GM18517 (cell line): ENCODE measurements at regions not wholly inside any gene's neighbourhood (a gene's known extent, or its start where the extent isn't known, plus 50 kb on each side); places are given as distances from the start of the nearest gene placed in this dataset.
"Not testable (repeated sequence)": the region's sequence is repeated elsewhere in the genome, so short reads cannot be mapped to it uniquely, and the experiment has no call there.

Experiments
- ATAC-seq: cut with Tn5 transposase; IDR thresholded peaks from one replicate; pipeline ENCODE4 v1.9.1; 2021; ENCODE audit warnings: mild to moderate bottlenecking, moderate library complexity; ENCODE audit not compliant: unreplicated experiment

- ATAC-seq = peak; percentile 63
Measured at GRCh38 chr1:56135069-56135863, 444.1 kb downstream of the PLPP3 start.

DNA sequence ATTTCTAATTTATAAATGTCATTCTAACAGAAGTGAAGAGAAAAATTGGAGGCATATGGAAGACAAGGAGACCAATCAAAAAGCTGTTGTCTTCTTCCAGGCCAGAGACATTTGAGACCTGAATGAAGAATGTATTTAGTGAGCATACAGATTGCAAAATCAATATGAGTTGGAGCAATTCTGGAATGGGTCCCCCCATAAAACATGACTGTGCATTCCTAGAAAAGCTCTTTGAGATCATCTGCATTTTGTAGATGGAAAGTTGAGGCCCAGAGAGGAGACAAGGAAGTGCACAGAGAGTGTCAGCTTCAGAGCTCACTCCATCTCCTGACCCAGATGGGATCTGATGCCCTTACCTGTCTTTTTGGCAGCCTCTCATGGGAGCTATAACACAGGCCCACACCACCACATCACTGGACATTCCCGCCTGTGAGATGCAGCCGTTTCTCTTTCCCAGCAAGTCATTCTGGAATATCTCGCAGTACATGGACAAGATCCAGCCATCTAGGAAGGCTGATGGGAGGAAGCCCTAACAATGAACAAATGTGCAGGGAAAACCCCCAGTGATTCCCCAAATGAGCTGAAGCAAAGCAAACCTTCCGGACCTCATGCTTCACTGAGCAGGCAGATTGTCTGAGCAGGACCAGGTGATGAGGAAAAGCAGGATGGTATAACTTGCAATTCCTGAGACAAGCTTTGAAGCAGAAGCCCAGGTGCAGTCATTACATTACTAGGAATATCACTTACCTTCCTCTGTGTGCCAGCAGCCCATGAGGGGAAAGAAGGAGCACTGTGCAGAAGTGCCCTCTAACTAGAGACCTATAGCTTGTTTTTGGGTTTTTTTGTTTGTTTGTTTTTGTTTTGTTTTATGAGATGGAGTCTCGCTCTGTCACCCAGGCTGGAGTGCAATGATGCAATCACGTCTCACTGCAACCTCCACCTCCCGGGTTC is 445.6 kb downstream of the PLPP3 start:
- no peak for ATAC-seq

DNA sequence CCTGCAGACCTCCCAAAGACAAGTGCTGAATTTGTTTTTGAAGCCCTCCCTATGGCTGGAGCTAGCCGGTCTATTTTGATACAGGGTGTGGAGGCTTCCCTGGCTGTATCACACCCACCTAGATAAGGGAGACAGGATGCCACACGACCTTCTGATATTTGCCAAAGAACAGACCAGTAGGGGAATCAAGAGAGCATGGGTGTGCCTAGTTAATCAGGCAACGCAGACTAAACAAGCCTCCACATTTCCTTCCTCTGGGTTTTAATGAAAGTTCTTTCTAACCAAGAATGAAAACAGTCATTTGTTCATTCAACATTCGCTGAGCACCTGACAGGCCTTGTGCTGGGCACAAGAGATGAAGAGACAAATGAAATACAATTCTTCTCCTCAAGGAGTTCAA is 446.8 kb downstream of the PLPP3 start:
- no peak for ATAC-seq

DNA sequence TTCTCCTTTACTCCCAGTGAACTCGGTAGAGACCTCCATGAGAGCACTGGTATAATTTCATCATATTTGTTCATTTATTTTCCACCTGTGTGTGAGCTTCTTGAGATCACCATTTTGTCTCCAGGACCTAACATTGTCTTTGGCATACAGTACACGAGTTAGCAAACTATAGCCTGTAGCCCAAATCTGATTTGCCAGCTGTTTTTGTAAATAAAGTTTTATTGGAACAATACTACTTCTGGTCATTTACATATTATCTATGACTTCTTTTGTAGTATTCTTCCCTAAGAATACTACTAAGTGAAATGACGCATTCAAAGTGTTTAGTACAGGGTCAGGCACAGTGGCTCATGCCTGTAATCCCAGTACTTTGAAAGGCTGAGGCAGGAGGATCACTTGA is 449.5 kb downstream of the PLPP3 start:
- ATAC-seq = no peak

- no peak for ATAC-seq
Measured at GRCh38 chr1:56125316-56125715, 454.0 kb downstream of the PLPP3 start.

GRCh38 chr1:56123826-56124225 is 455.5 kb downstream of the PLPP3 start:
- no peak for ATAC-seq

GRCh38 chr1:56123421-56123820 is 455.9 kb downstream of the PLPP3 start:
- ATAC-seq = no peak

DNA sequence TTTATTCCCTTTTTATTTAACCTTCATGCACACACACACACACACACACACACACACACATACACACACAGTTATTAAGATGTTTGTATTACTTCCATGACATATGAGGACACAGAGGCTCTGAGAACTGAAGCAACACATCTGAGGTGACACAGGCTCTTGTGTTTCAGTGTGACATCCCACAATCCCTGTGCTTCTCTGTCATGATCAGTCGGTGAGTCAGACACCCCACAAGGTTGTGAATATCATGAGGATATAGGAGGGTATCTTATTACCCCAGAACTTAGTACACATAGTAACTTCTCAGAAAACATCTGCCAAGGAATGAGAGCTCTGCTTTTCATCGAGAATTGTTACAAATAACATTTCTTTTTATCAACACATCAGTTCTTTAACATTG is 459.3 kb downstream of the PLPP3 start:
- ATAC-seq = no peak

- ATAC-seq = not testable (repeated sequence)
Measured at GRCh38 chr1:56118676-56119075, 460.7 kb downstream of the PLPP3 start.

- ATAC-seq = no peak
Measured at GRCh38 chr1:56115701-56116100, 463.7 kb downstream of the PLPP3 start.

DNA sequence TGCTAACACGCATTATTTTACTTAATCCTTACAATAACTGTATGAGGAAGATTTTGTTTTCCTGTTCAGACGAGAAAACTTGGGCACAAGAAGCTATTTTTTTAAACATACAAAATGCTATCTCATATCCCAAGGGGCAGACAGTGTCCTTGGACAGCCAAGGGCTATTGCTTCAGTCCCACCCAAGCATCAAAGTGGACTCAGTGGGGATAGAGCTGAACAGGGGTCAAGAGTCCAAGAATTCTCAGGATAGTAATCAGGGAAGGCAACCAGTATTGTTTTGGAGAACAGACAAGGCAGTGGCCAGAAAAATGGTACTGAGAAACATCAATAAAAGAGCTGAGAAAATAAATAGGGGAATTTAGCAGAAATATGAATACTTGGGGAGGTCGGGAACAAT is 465.7 kb downstream of the PLPP3 start:
- ATAC-seq = no peak

- ATAC-seq = no peak
Measured at GRCh38 chr1:56107275-56107638, 472.1 kb downstream of the PLPP3 start.

DNA sequence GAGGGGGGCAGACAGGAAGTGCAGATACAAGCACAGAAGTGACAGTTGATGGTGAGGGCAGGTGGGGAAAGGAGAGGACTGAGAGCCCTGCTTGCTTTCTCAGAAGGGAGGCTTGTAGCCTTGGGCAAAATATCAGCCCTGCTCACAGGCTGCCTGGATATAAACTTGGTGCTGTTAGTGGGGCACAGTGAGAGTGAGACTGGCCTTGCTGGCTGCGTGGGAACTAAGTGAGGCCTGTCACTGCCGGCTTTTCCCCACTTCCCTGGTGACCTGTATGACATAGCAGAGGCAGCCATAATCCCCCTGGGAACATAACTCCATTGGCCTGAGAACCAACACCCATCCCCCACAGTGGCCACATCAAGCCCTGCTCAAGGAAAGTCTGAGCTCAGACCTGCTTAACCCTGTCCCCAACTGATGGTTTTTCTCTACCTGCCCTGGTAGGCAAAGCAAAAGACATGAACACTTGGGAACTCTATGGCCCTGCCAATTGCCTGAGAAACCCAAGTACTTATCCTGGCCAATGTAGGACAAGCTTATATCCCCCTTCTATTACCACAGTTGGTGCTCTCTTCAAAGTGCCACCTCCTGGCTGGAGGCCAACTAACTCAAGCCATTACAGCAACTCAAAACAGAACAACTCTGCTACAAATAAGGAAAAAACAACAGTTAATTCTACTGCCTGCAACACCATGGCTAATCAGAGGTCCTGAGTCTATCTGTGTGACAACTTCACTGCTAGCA is 472.7 kb downstream of the PLPP3 start:
- no peak for ATAC-seq

DNA sequence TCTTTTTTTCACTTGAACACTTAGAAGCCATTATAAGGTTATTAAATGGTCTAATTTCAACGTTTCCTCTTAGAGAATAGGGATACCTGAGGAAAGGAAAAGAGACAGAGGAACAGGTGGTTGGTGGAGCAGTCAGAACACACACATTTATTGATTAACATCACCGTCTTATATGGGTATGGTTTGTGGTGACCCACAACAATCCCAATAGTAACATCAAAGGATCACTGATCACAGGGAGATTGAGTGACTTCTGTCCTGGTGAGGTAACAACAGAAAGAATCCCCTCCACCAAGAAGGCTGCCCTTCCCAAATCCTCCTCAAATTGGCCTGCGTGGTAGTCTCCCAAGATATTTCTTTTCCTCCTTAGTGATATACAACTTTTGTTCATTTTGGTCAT is 474.0 kb downstream of the PLPP3 start:
- ATAC-seq = no peak

GRCh38 chr1:56099766-56100265 is 479.5 kb downstream of the PLPP3 start:
- ATAC-seq = no peak

GRCh38 chr1:56098946-56099345 is 480.4 kb downstream of the PLPP3 start:
- ATAC-seq = no peak

DNA sequence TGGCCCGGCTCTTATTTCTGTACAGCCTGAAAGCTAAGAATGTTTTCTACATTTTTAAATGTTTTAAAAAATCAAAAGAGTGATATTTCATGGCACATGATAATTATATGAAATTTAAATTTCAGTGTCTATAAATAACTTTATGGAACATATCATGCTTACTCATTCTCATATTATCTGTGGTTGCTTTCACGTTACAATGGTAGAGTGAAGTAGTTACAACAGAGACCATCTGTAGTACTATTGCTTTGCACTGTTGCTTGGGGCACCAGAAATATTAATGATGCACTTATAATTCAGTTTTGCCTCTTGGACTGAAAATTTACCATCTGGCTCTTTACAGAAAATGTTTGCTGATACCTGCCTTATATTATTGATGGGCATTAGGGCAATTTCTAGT is 481.6 kb downstream of the PLPP3 start:
- ATAC-seq = no peak

GRCh38 chr1:56095696-56096665 is 483.4 kb downstream of the PLPP3 start:
- ATAC-seq = no peak

DNA sequence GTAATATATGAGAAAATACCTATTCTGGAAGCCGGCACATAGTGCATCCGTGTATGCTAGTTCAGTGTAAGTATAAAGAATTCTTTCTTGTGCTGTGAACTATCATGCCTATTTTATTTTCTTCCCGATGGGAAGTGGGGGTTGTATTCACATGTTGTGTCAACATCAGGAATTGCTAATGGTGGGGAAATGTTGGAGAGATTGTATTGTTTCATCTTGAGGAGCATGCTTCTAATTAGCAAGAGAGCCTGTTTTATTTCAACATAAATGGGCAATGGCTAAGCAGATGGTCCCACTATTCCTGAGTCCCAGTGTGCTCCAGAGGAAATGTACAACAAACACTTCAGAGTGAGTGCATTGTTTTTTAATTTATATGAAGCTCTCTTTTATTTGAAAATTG is 485.2 kb downstream of the PLPP3 start:
- ATAC-seq = no peak
